ENCODE measurements at regions not wholly inside any gene's neighbourhood (a gene's known extent, or its start where the extent isn't known, plus 50 kb on each side); places are given as distances from the start of the nearest gene placed in this dataset.

GRCh38 chr5:51302343-51302742 lies 80.9 kb upstream of the ISL1 start:
- TF ChIP-seq GATA2 (IDR thresholded peaks at IDR 0.05; ENCODE audit: low read depth, low read length) (no peak), GATA3 (IDR thresholded peaks at IDR 0.05; ENCODE audit: low read depth, low read length) (no peak)

Data from SH-SY5Y (cell line).